Parathyroid adenoma (tissue), 2 donors: ENCODE measurements at regions not wholly inside any gene's neighbourhood (a gene's known extent, or its start where the extent isn't known, plus 50 kb on each side); places are given as distances from the start of the nearest gene placed in this dataset.
"Not testable (repeated sequence)": the region's sequence is repeated elsewhere in the genome, so short reads cannot be mapped to it uniquely, and the experiment has no call there.

Experiments used
- H2AFZ ChIP-seq: fragments of 300-600 bp; sonication (generic); one replicate; pipeline ENCODE4 v1.7.0; 2017; ENCODE audit warnings: antibody characterized with exemption, mild to moderate bottlenecking
- H3K27ac ChIP-seq: fragments of 300-600 bp; sonication (generic); one replicate; pipeline ENCODE4 v1.7.0; 2017
- H3K27me3 ChIP-seq: fragments of 300-600 bp; sonication (generic); one replicate; pipeline ENCODE4 v1.7.0; 2017; ENCODE audit warnings: low read length; ENCODE audit not compliant: control insufficient read depth, insufficient read depth
- H3K36me3 ChIP-seq: fragments of 300-600 bp; sonication (generic); one replicate; pipeline ENCODE4 v1.7.0; 2017; ENCODE audit warnings: low read length; ENCODE audit not compliant: control insufficient read depth, insufficient read depth
- H3K4me1 ChIP-seq: fragments of 300-600 bp; sonication (generic); one replicate; pipeline ENCODE4 v1.7.0; 2017; ENCODE audit warnings: control low read depth
- H3K4me2 ChIP-seq: fragments of 300-600 bp; sonication (generic); one replicate; pipeline ENCODE4 v1.7.0; 2017; ENCODE audit warnings: low read length
- H3K4me3 ChIP-seq: fragments of 300-600 bp; sonication (generic); one replicate; pipeline ENCODE4 v1.7.0; 2017; ENCODE audit warnings: low read depth, low read length
- H3K79me2 ChIP-seq: fragments of 300-600 bp; sonication (generic); one replicate; pipeline ENCODE4 v1.7.0; 2017; ENCODE audit warnings: control low read depth
- H3K9ac ChIP-seq: fragments of 300-600 bp; sonication (generic); one replicate; pipeline ENCODE4 v1.7.0; 2017; ENCODE audit warnings: mild to moderate bottlenecking
- H3K9me3 ChIP-seq: fragments of 300-600 bp; sonication (generic); one replicate; pipeline ENCODE4 v1.7.0; 2017; ENCODE audit warnings: low read length; ENCODE audit not compliant: control insufficient read depth
- CTCF ChIP-seq: fragments of 300-600 bp; sonication (generic); IDR thresholded peaks from one replicate; pipeline ENCODE4 v1.7.0; 2017; ENCODE audit warnings: antibody characterized with exemption, mild to moderate bottlenecking
- donor health status: primary hyperparathyroidism.

GRCh38 chr11:70596091-70596490 lies 197.8 kb downstream of the CTTN start:
- Histone ChIP-seq H3K36me3 (no peaks in the 10 kb centered on the region), H3K4me1 (no peaks in the 10 kb centered on the region), H3K27ac (no peak overlapping the region), H3K9ac (no peak overlapping the region), H3K4me2 (no peak overlapping the region), H2AFZ (no peak overlapping the region), H3K4me3 (no peak overlapping the region), H3K27me3 (no peaks in the 10 kb centered on the region), H3K79me2 (no peaks in the 10 kb centered on the region), H3K9me3 (no peaks in the 10 kb centered on the region)
- no peak for TF ChIP-seq CTCF

GRCh38 chr11:70597006-70597555 lies 198.8 kb downstream of the CTTN start:
- Histone ChIP-seq H3K9me3 (no peaks in the 10 kb centered on the region), H3K36me3 (no peaks in the 10 kb centered on the region), H3K4me3 (no peak overlapping the region), H3K4me2 (no peak overlapping the region), H2AFZ (no peak overlapping the region), H3K79me2 (no peaks in the 10 kb centered on the region), H3K9ac (no peak overlapping the region), H3K27ac (no peak overlapping the region), H3K4me1 (no peaks in the 10 kb centered on the region), H3K27me3 (no peaks in the 10 kb centered on the region)
- no peak for TF ChIP-seq CTCF

- Histone ChIP-seq H3K36me3 (no peaks in the 10 kb centered on the region), H3K9ac (no peak overlapping the region), H3K4me3 (no peak overlapping the region), H3K27me3 (no peaks in the 10 kb centered on the region), H3K4me1 (no peaks in the 10 kb centered on the region), H3K9me3 (no peaks in the 10 kb centered on the region), H3K4me2 (no peak overlapping the region), H3K79me2 (no peaks in the 10 kb centered on the region), H2AFZ (no peak overlapping the region), H3K27ac (no peak overlapping the region)
- no peak for TF ChIP-seq CTCF
Observed at GRCh38 chr11:70597751-70598625, 199.7 kb downstream of the CTTN start.

- not testable (repeated sequence) for H3K9ac ChIP-seq, H3K79me2 ChIP-seq, H3K27ac ChIP-seq, H3K27me3 ChIP-seq, H3K4me2 ChIP-seq, H2AFZ ChIP-seq, H3K4me1 ChIP-seq, H3K4me3 ChIP-seq, H3K36me3 ChIP-seq, H3K9me3 ChIP-seq
Observed at GRCh38 chr11:70600911-70601415, 202.6 kb downstream of the CTTN start.

- no peaks in the 10 kb centered on the region for H3K27me3 ChIP-seq
- H3K27ac ChIP-seq: no peak overlapping the region
- H3K9me3 ChIP-seq: no peaks in the 10 kb centered on the region
- no peak overlapping the region for H3K4me2 ChIP-seq
- H3K36me3 ChIP-seq: no peaks in the 10 kb centered on the region
- no peak overlapping the region for H3K4me3 ChIP-seq
- H2AFZ ChIP-seq: no peak overlapping the region
- H3K79me2 ChIP-seq: no peaks in the 10 kb centered on the region
- no peak overlapping the region for H3K9ac ChIP-seq
- no peaks in the 10 kb centered on the region for H3K4me1 ChIP-seq
- no peak for TF ChIP-seq CTCF
Observed at GRCh38 chr11:70601861-70602538, 203.7 kb downstream of the CTTN start.
